Liver (tissue), 8 donors: ENCODE measurements at regions not wholly inside any gene's neighbourhood (a gene's known extent, or its start where the extent isn't known, plus 50 kb on each side); places are given as distances from the start of the nearest gene placed in this dataset.

Source experiments
- DNase-seq: peaks from one replicate; pipeline ENCODE4 v3.0.0-alpha.2; 2017; ENCODE audit warnings: low spot score
- H3K27ac ChIP-seq, 2 donors: one replicate each; pipeline ENCODE4 v1.7.0; 2013; ENCODE audit warnings: inconsistent platforms in 2 of 2, low read length in 2 of 2, control low read depth in 1 of 2, low read depth in 1 of 2, mild to moderate bottlenecking in 1 of 2
- H3K27me3 ChIP-seq, 4 donors: one replicate each; pipeline versions ENCODE4 v1.6.1 to v1.7.0; 2013; ENCODE audit warnings: low read length in 3 of 4, inconsistent platforms in 1 of 4, mild to moderate bottlenecking in 1 of 4, moderate library complexity in 1 of 4; ENCODE audit not compliant: control insufficient read depth in 4 of 4, insufficient read depth in 4 of 4
- H3K36me3 ChIP-seq, 4 donors: one replicate each; pipeline versions ENCODE4 v1.6.1 to v1.7.0; 2013; ENCODE audit warnings: low read length in 3 of 4, mild to moderate bottlenecking in 3 of 4, low read depth in 1 of 4, moderate library complexity in 1 of 4; ENCODE audit not compliant: control insufficient read depth in 4 of 4, insufficient read depth in 3 of 4
- H3K4me1 ChIP-seq, 4 donors: one replicate each; pipeline versions ENCODE4 v1.6.1 to v1.7.0; 2013; ENCODE audit warnings: low read length in 3 of 4, mild to moderate bottlenecking in 3 of 4, moderate library complexity in 1 of 4; ENCODE audit not compliant: control insufficient read depth in 4 of 4, insufficient read depth in 4 of 4
- H3K4me3 ChIP-seq, 3 donors: one replicate each; pipeline versions ENCODE4 v1.6.1 to v1.7.0; 2013; ENCODE audit warnings: low read length in 3 of 3, control low read depth in 1 of 3, low read depth in 1 of 3, mild to moderate bottlenecking in 1 of 3
- H3K9ac ChIP-seq, 2 donors: one replicate each; pipeline ENCODE4 v1.7.0; 2013; ENCODE audit warnings: low read length in 2 of 2, mild to moderate bottlenecking in 2 of 2, moderate library complexity in 2 of 2, control low read depth in 1 of 2, low read depth in 1 of 2
- H3K9me3 ChIP-seq, 4 donors: one replicate each; pipeline versions ENCODE4 v1.6.1 to v1.7.0; 2013; ENCODE audit warnings: low read length in 3 of 4; ENCODE audit not compliant: control insufficient read depth in 4 of 4
- CTCF ChIP-seq: fragments of 150-350 bp; IDR thresholded peaks from 2 replicates; pipeline ENCODE4 v1.5.1; 2017; ENCODE audit warnings: improper control_type of control experiment, low read depth, low read length; ENCODE audit not compliant: missing input control
- EGR1 ChIP-seq, 2 donors: IDR thresholded peaks; 2 replicates each; pipeline ENCODE4 v1.6.1; 2016 to 2018; ENCODE audit warnings: antibody characterized with exemption in 2 of 2, low read depth in 2 of 2
- FOXA1 ChIP-seq: IDR thresholded peaks from 2 replicates; pipeline ENCODE4 v1.6.1; 2016; ENCODE audit warnings: antibody characterized with exemption
- FOXA2 ChIP-seq: IDR thresholded peaks from 2 replicates; pipeline ENCODE4 v1.6.1; 2016; ENCODE audit warnings: antibody characterized with exemption
- GABPA ChIP-seq, 2 donors: IDR thresholded peaks in 1 of 2; conservative IDR thresholded peaks in 1 of 2; 2 replicates each; pipeline ENCODE4 v1.6.1; 2016; ENCODE audit warnings: antibody characterized with exemption in 2 of 2, mild to moderate bottlenecking in 1 of 2, moderate library complexity in 1 of 2
- HNF4A ChIP-seq, 2 donors: conservative IDR thresholded peaks; 2 replicates each; pipeline ENCODE4 v1.6.1; 2016; ENCODE audit warnings: antibody characterized with exemption in 2 of 2, mild to moderate bottlenecking in 2 of 2
- HNF4G ChIP-seq: IDR thresholded peaks from 2 replicates; pipeline ENCODE4 v1.6.1; 2016; ENCODE audit warnings: antibody characterized with exemption
- JUND ChIP-seq, 2 donors: IDR thresholded peaks; 2 replicates each; pipeline ENCODE4 v1.6.1; 2016; ENCODE audit warnings: antibody characterized with exemption in 2 of 2
- MAX ChIP-seq: IDR thresholded peaks from 2 replicates; pipeline ENCODE4 v1.6.1; 2016; ENCODE audit warnings: antibody characterized with exemption
- NR2F2 ChIP-seq: IDR thresholded peaks from 2 replicates; pipeline ENCODE4 v1.6.1; 2016; ENCODE audit warnings: antibody characterized with exemption
- RAD21 ChIP-seq, 2 donors: IDR thresholded peaks; 2 replicates each; pipeline ENCODE4 v1.6.1; 2016; ENCODE audit warnings: antibody characterized with exemption in 2 of 2, mild to moderate bottlenecking in 2 of 2
- REST ChIP-seq: IDR thresholded peaks from 2 replicates; pipeline ENCODE4 v1.6.1; 2016; ENCODE audit warnings: antibody characterized with exemption, mild to moderate bottlenecking
- SP1 ChIP-seq: IDR thresholded peaks from 2 replicates; pipeline ENCODE4 v1.6.1; 2018; ENCODE audit warnings: antibody characterized with exemption, mild to moderate bottlenecking
- TAF1 ChIP-seq: conservative IDR thresholded peaks from 2 replicates; pipeline ENCODE4 v1.6.1; 2016; ENCODE audit warnings: antibody characterized with exemption, mild to moderate bottlenecking
- YY1 ChIP-seq: IDR thresholded peaks from 2 replicates; pipeline ENCODE4 v1.6.1; 2016; ENCODE audit warnings: antibody characterized with exemption, mild to moderate bottlenecking
- ZBTB33 ChIP-seq: IDR thresholded peaks from 2 replicates; pipeline ENCODE4 v1.6.1; 2016; ENCODE audit warnings: antibody characterized with exemption
- whole genome bisulfite sequencing: extraction: QIAGEN DNeasy Blood & Tissue Kit; methylation state at CpG from one replicate; pipeline ENCODE4 v1.1.7; 2013; 5-methylcytosine and 5-hydroxymethylcytosine counted together
- TF ChIP-seq, protein P1 (sequence below): IDR thresholded peaks from 2 replicates; pipeline ENCODE4 v1.6.1; 2016; ENCODE audit warnings: antibody characterized with exemption
- donor health status: healthy.
- donor health status: healthy.
- donor health status: healthy.
- donor health status: healthy.
- donor health status: healthy.

- Histone ChIP-seq H3K27ac (no peak overlapping the region), H3K27me3 (peaks cover 0 to 3% (median 0%) of the 10 kb centered on the region in 4 donors), H3K9me3 (no peaks in the 10 kb centered on the region), H3K4me3 (no peak overlapping the region), H3K4me1 (no peaks in the 10 kb centered on the region), H3K36me3 (no peaks in the 10 kb centered on the region), H3K9ac (no peak overlapping the region)
- no peak for DNase-seq
- 82% methylated on average over 2 of the region's 2 CpGs for WGBS
- TF ChIP-seq REST: no peak
- no peak for TF ChIP-seq GABPA (IDR thresholded peaks at IDR 0.05 in 1 of 2, conservative IDR thresholded peaks at IDR 0.05 in 1 of 2)
- TF ChIP-seq NR2F2: no peak
- no peak for TF ChIP-seq TAF1
- TF ChIP-seq JUND (IDR thresholded peaks at IDR 0.05): no peak
- TF ChIP-seq ZBTB33: no peak
- TF ChIP-seq, protein P1, sequence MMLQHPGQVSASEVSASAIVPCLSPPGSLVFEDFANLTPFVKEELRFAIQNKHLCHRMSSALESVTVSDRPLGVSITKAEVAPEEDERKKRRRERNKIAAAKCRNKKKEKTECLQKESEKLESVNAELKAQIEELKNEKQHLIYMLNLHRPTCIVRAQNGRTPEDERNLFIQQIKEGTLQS: no peak
- TF ChIP-seq YY1: no peak
- TF ChIP-seq FOXA1: no peak
- TF ChIP-seq HNF4G: no peak
- no peak for TF ChIP-seq RAD21 (IDR thresholded peaks at IDR 0.05)
- no peak for TF ChIP-seq FOXA2
- TF ChIP-seq SP1: no peak
Observed at GRCh38 chr22:48510599-48510998, 1317.1 kb downstream of the BRD1 start.

DNA sequence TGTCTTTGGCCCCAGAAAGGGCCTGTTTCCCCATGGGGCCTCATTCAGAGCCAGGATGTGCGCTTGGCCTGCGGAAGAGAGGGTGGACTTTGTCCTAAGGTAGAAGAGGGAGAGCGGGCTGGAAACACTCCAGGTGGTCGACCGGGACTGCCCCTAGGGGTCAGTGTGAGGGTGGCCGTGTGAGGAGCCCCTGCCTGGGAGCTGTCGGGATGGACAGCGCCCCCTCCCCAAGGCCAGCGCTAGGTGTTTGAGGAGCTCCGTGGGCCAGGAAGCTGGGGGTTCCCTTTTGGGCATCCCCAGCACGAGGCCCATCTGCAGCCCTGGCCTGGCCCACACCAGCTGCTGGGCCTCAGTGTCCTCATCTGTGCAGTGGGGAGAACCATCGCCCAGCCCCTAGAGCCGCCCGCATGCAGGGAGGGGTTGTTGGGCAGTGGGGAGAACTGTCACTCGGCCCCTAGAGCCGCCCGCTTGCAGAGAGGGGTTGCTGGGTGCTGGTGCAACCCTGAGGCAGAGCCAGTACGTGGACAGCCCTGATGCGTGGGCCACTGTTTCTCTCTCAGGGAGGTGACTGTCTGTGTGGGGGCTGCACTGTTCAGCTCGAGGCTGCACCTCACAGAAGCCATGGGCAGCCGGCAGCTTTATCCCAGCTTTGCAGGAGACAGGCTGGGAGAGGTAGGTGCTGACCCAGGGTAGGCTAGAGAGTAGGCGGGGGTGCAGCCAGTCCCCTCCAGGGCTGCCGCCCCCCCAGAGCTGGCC, 1319.9 kb downstream of the BRD1 start:
- Histone ChIP-seq H3K36me3 (no peaks in the 10 kb centered on the region), H3K4me3 (no peak overlapping the region), H3K4me1 (no peaks in the 10 kb centered on the region), H3K9ac (no peak overlapping the region), H3K27ac (no peak overlapping the region), H3K27me3 (peaks cover 0 to 9% (median 0%) of the 10 kb centered on the region in 4 donors), H3K9me3 (no peaks in the 10 kb centered on the region)
- DNase-seq: no peak
- 69% methylated on average over 23 of the region's 23 CpGs for WGBS
- TF ChIP-seq FOXA1 (no peak), SP1 (no peak), TAF1 (no peak), RAD21 (IDR thresholded peaks at IDR 0.05) (no peak), EGR1 (IDR thresholded peaks at IDR 0.05; ENCODE audit: low read depth in 2 of 2) (no peak), REST (no peak), MAX (no peak), CTCF (no peak), GABPA (IDR thresholded peaks at IDR 0.05 in 1 of 2, conservative IDR thresholded peaks at IDR 0.05 in 1 of 2) (no peak), HNF4A (conservative IDR thresholded peaks at IDR 0.05) (no peak), FOXA2 (no peak)
- TF ChIP-seq, protein P1: no peak
